ENCODE measurements at regions not wholly inside any gene's neighbourhood (a gene's known extent, or its start where the extent isn't known, plus 50 kb on each side); places are given as distances from the start of the nearest gene placed in this dataset.

GRCh38 chr20:62558779-62559178 lies 83.0 kb upstream of the GATA5 start:
- no TSS peak for BruUV-seq (replicated peaks)
- in situ Hi-C loops (cut with MboI) (no loop called here), intact Hi-C loops (cut with micrococcal nuclease; ENCODE audit: unreplicated experiment) (no loop called here)
- FAIRE-seq: no peak
- RAD21 ChIA-PET (ENCODE audit: unreplicated experiment): no interaction called here
- no peak overlapping the region for H3K9ac ChIP-seq (ENCODE audit: control insufficient read depth, insufficient read depth, low read length)
- SMC1A ChIA-PET (ENCODE audit: uncharacterized antibody, unreplicated experiment): no interaction called here
- POLR2A ChIA-PET: no interaction called here
- no peaks in the 10 kb centered on the region for H3K9me3 ChIP-seq (replicated peaks; ENCODE audit: control insufficient read depth, insufficient read depth, low read length)
- CTCF ChIA-PET: interaction anchor here (0.5 kb wide), 1 partner anchor 13 kb away, joined by 3 read pairs; no protein-coding TSS in a partner anchor
- WGBS (ENCODE audit: insufficient coverage, insufficient replicate concordance, low lambda C conversion rate, missing lambda C conversion rate): 26% methylated on average over 12 of the region's 17 CpGs
- H2AFZ ChIP-seq (ENCODE audit: control insufficient read depth, low read depth, low read length): no peak overlapping the region
- ATAC-seq: no peak
- H3K27me3 ChIP-seq (replicated peaks in 1 of 2; ENCODE audit: control insufficient read depth in 2 of 2, insufficient read depth in 2 of 2, low read length in 1 of 2): peaks cover 3 to 7% of the 10 kb centered on the region in 2 experiments; a peak in 3 of 4 replicates
- H3K79me2 ChIP-seq (ENCODE audit: control insufficient read depth, insufficient read depth, low read length): no peaks in the 10 kb centered on the region
- no peaks in the 10 kb centered on the region for H3K36me3 ChIP-seq (ENCODE audit: control insufficient read depth in 2 of 2, insufficient read depth in 2 of 2, low read length in 1 of 2)
- no peak for DNase-seq (ENCODE audit: low read depth, low spot score)
- no peaks in the 10 kb centered on the region for H3K4me1 ChIP-seq (ENCODE audit: control insufficient read depth, insufficient read depth, low read length)
- H3K4me3 ChIP-seq: no peak overlapping the region
- no peak overlapping the region for H3K27ac ChIP-seq (ENCODE audit: control insufficient read depth, insufficient read depth)
- no peak overlapping the region for H3K4me2 ChIP-seq (ENCODE audit: control insufficient read depth, insufficient read depth)
- no peaks in the 10 kb centered on the region for H4K20me1 ChIP-seq (ENCODE audit: control insufficient read depth, insufficient read depth)
- TF ChIP-seq TCF3 (IDR thresholded peaks at IDR 0.05; ENCODE audit: borderline replicate concordance, insufficient read depth, low read depth, low read length) (no peak), BCL11A (IDR thresholded peaks at IDR 0.05; ENCODE audit: low read depth, low read length) (no peak), CUX1 (IDR thresholded peaks at IDR 0.05; ENCODE audit: insufficient replicate concordance, low read depth, low read length) (no peak), EZH2 (IDR thresholded peaks at IDR 0.05; ENCODE audit: borderline replicate concordance, control insufficient read depth, low read depth, low read length) (no peak), RAD51 (IDR thresholded peaks at IDR 0.05) (no peak), E4F1 (IDR thresholded peaks at IDR 0.05; ENCODE audit: borderline replicate concordance, partially characterized antibody) (no peak), BCL3 (IDR thresholded peaks at IDR 0.05; ENCODE audit: borderline replicate concordance, insufficient read depth, low read depth, low read length, poor library complexity, severe bottlenecking) (no peak), BRCA1 (IDR thresholded peaks at IDR 0.05; ENCODE audit: low read depth, low read length) (no peak), NR2C1 (IDR thresholded peaks at IDR 0.05) (no peak), SREBF2 (IDR thresholded peaks at IDR 0.05; ENCODE audit: low read length) (no peak), CEBPZ (IDR thresholded peaks at IDR 0.05; ENCODE audit: low read depth, low read length) (no peak)

Data from GM12878 (cell line).